ENCODE measurements at regions not wholly inside any gene's neighbourhood (a gene's known extent, or its start where the extent isn't known, plus 50 kb on each side); places are given as distances from the start of the nearest gene placed in this dataset.

DNA sequence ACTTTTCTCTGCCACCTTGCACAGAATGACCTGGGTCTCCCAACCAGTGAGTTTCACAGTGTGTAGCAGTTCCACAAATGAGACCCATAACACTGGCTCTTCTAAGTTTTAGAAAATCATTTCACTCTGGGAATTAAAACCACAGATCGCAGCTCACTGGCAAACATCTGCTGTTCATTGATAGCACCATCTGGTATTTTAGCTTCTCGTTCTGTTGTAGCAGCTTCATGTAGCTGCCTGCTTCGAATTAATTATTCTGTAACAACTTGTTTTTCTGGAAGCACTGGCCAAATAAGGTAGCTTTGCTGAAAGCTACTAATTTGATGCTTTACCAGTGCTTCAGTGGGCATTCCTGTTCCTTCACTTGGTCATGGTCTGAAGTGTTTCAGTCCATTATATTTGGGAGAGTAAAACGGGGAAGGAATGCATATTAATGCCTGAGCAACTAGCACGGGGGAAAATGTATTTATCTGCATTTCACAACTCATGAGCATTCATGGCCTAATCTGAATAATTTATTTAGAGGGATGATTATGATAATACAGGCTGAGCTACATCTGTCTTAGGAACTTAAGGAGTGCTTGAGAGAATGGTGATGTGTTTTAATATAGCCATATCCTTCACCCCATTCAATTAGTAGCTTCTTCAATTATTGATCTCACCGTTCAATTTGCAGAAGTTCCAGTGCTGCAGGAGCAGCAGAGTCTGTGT, 447.4 kb downstream of the XPNPEP1 start:
- TF ChIP-seq EZH2 (IDR thresholded peaks at IDR 0.05) (no peak), POLR2AphosphoS5 (IDR thresholded peaks at IDR 0.05; ENCODE audit: borderline replicate concordance, low read depth, low read length) (no peak), FOXP2 (optimal IDR thresholded peaks at IDR 0.05; ENCODE audit: control extremely low read depth, extremely low read length, insufficient read depth) (no peak)

Data from SK-N-MC (cell line).